GM12892 (cell line): ENCODE measurements at regions not wholly inside any gene's neighbourhood (a gene's known extent, or its start where the extent isn't known, plus 50 kb on each side); places are given as distances from the start of the nearest gene placed in this dataset.

Experiments
- POLR2A ChIP-seq: IDR thresholded peaks from 2 replicates; pipeline ENCODE4 v1.6.1; 2011; ENCODE audit warnings: low read depth, low read length, control low read depth
- POLR2AphosphoS5 ChIP-seq: IDR thresholded peaks from 2 replicates; pipeline ENCODE4 v1.6.1; 2011; ENCODE audit warnings: low read depth, low read length, control low read depth
- TAF1 ChIP-seq: IDR thresholded peaks from 2 replicates; pipeline ENCODE4 v1.6.1; 2011; ENCODE audit warnings: low read depth, mild to moderate bottlenecking, control low read depth, low read length, borderline replicate concordance

DNA sequence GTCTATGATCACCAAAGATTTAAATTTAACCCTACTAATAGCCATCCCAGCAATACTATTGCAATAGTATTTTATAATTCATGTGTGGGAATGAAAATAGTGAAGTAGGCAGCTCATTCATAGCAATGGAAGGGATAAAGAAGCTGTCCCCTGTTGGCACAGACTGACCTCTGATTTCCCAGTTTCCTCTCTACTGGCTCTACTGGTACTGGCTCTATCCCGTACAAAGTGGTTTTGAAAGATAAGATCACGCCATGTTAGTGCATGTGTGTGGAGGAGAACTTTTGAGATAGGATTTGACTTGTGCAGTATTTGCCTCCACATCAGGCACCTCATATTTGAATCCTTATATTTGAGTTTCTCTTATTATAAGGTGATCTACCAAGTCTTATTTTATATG, 227.3 kb upstream of the ADGRL2 start:
- TF ChIP-seq POLR2A (no peak), POLR2AphosphoS5 (no peak), TAF1 (no peak)
